Small intestine (tissue), 7 donors: ENCODE measurements at regions not wholly inside any gene's neighbourhood (a gene's known extent, or its start where the extent isn't known, plus 50 kb on each side); places are given as distances from the start of the nearest gene placed in this dataset.

Source experiments
- DNase-seq, 2 donors: peaks; one replicate each; pipeline versions ENCODE4 v3.0.0 to v3.0.0-alpha.2; 2013
- FAIRE-seq: peaks from 2 replicates; lab custom pipeline; 2012; peaks lifted over from hg19 to GRCh38; lab: Jason Lieb, UNC
- H3K27ac ChIP-seq, 3 donors: one replicate each; pipeline ENCODE4 v1.5.1; 2013; ENCODE audit warnings: low read length in 2 of 3, mild to moderate bottlenecking in 2 of 3, control low read depth in 1 of 3, inconsistent platforms in 1 of 3, low read depth in 1 of 3, moderate library complexity in 1 of 3
- H3K27me3 ChIP-seq, 3 donors: one replicate each; pipeline ENCODE4 v1.6.1; 2013; ENCODE audit warnings: low read length in 3 of 3, inconsistent platforms in 1 of 3; ENCODE audit not compliant: control insufficient read depth in 3 of 3, insufficient read depth in 3 of 3
- H3K36me3 ChIP-seq, 3 donors: one replicate each; pipeline ENCODE4 v1.6.1; 2013; ENCODE audit warnings: low read length in 3 of 3, inconsistent platforms in 1 of 3, low read depth in 1 of 3, mild to moderate bottlenecking in 1 of 3, moderate library complexity in 1 of 3; ENCODE audit not compliant: control insufficient read depth in 3 of 3, insufficient read depth in 2 of 3
- H3K4me1 ChIP-seq, 3 donors: one replicate each; pipeline ENCODE4 v1.6.1; 2013; ENCODE audit warnings: low read length in 2 of 3, inconsistent platforms in 1 of 3, low read depth in 1 of 3, mild to moderate bottlenecking in 1 of 3, moderate library complexity in 1 of 3; ENCODE audit not compliant: control insufficient read depth in 3 of 3, insufficient read depth in 2 of 3
- H3K4me3 ChIP-seq, 3 donors: one replicate each; pipeline ENCODE4 v1.5.1; 2013; ENCODE audit warnings: low read length in 3 of 3, control low read depth in 1 of 3, inconsistent platforms in 1 of 3, low read depth in 1 of 3, mild to moderate bottlenecking in 1 of 3, moderate library complexity in 1 of 3
- H3K9me3 ChIP-seq, 2 donors: one replicate each; pipeline ENCODE4 v1.6.1; 2013; ENCODE audit warnings: low read depth in 1 of 2, low read length in 1 of 2; ENCODE audit not compliant: control insufficient read depth in 2 of 2, insufficient read depth in 1 of 2
- WGBS, 3 donors: extraction: QIAGEN DNeasy Blood & Tissue Kit; methylation state at CpG; one replicate each; pipeline ENCODE4 v1.1.7; 2013; 5-methylcytosine and 5-hydroxymethylcytosine counted together
- donor health status: healthy with polysubstance abuse.
- donor health status: control.
- donor health status: control.
- donor health status: Bipolar disorder and iron deficiency.
- donor health status: healthy.

GRCh38 chr18:45554389-45554737 lies 60.9 kb upstream of the SLC14A2 start:
- DNase-seq: no peak
- Histone ChIP-seq H3K36me3 (no peaks in the 10 kb centered on the region), H3K9me3 (no peaks in the 10 kb centered on the region), H3K27ac (no peak overlapping the region), H3K4me1 (no peaks in the 10 kb centered on the region), H3K27me3 (no peaks in the 10 kb centered on the region), H3K4me3 (no peak overlapping the region)
- FAIRE-seq: no peak
- WGBS, 3 donors: 55 to 77% (median 72%) methylated on average over 6 of the region's 6 CpGs

- FAIRE-seq (no peak), DNase-seq (no peak)
- Histone ChIP-seq H3K27ac (no peak overlapping the region), H3K9me3 (no peaks in the 10 kb centered on the region), H3K27me3 (no peaks in the 10 kb centered on the region), H3K36me3 (no peaks in the 10 kb centered on the region), H3K4me1 (no peaks in the 10 kb centered on the region), H3K4me3 (no peak overlapping the region)
- WGBS, 3 donors: 93 to 96% (median 95%) methylated on average over 2 of the region's 2 CpGs
These were observed 59.1 kb upstream of the SLC14A2 start for GRCh38 chr18:45556222-45556621.

GRCh38 chr18:45557287-45557686 lies 58.0 kb upstream of the SLC14A2 start:
- DNase-seq (no peak), FAIRE-seq (no peak)
- Histone ChIP-seq H3K9me3 (no peaks in the 10 kb centered on the region), H3K27me3 (no peaks in the 10 kb centered on the region), H3K27ac (no peak overlapping the region), H3K4me1 (no peaks in the 10 kb centered on the region), H3K36me3 (no peaks in the 10 kb centered on the region), H3K4me3 (no peak overlapping the region)
- WGBS, 3 donors: 75 to 86% (median 85%) methylated on average over 4 of the region's 4 CpGs

GRCh38 chr18:45557779-45558178 lies 57.5 kb upstream of the SLC14A2 start:
- Histone ChIP-seq H3K4me1 (no peaks in the 10 kb centered on the region), H3K36me3 (no peaks in the 10 kb centered on the region), H3K4me3 (no peak overlapping the region), H3K9me3 (no peaks in the 10 kb centered on the region), H3K27ac (no peak overlapping the region), H3K27me3 (no peaks in the 10 kb centered on the region)
- DNase-seq: no peak
- no peak for FAIRE-seq

GRCh38 chr18:45559258-45559657 lies 56.0 kb upstream of the SLC14A2 start:
- WGBS, 3 donors: 88 to 96% (median 93%) methylated on average over 1 of the region's 1 CpG

GRCh38 chr18:45560870-45561269 lies 54.4 kb upstream of the SLC14A2 start:
- no peaks in the 10 kb centered on the region for H3K9me3 ChIP-seq
- DNase-seq: no peak
- 79 to 87% (median 80%) methylated on average over 4 of the region's 4 CpGs for WGBS, 3 donors
- H3K27me3 ChIP-seq: no peaks in the 10 kb centered on the region
- H3K36me3 ChIP-seq: no peaks in the 10 kb centered on the region
- no peak for FAIRE-seq
- H3K4me3 ChIP-seq: no peak overlapping the region
- no peaks in the 10 kb centered on the region for H3K4me1 ChIP-seq
- H3K27ac ChIP-seq: no peak overlapping the region

More at GRCh38 chr18:45559258-45559657, 56.0 kb upstream of the SLC14A2 start:
- Histone ChIP-seq H3K4me1 (no peaks in the 10 kb centered on the region), H3K27me3 (no peaks in the 10 kb centered on the region), H3K27ac (no peak overlapping the region), H3K4me3 (no peak overlapping the region), H3K36me3 (no peaks in the 10 kb centered on the region), H3K9me3 (no peaks in the 10 kb centered on the region)
- DNase-seq (no peak), FAIRE-seq (no peak)

GRCh38 chr18:45562567-45563479 lies 52.5 kb upstream of the SLC14A2 start:
- Histone ChIP-seq H3K4me1 (peaks cover 0 to 6% (median 0%) of the 10 kb centered on the region in 3 donors), H3K36me3 (no peaks in the 10 kb centered on the region), H3K27me3 (no peaks in the 10 kb centered on the region), H3K4me3 (no peak overlapping the region), H3K9me3 (no peaks in the 10 kb centered on the region), H3K27ac (peak overlapping the region in 1 of 3 donors; percentile 79)
- FAIRE-seq (no peak), DNase-seq (peak in 1 of 2 donors; percentile 33)
- 62 to 77% (median 74%) methylated on average over 11 of the region's 11 CpGs for WGBS, 3 donors

- Histone ChIP-seq H3K36me3 (no peaks in the 10 kb centered on the region), H3K27ac (peak overlapping the region in 1 of 3 donors; percentile 21)
These were observed 49.9 kb upstream of the SLC14A2 start for GRCh38 chr18:45565280-45565970.

More at GRCh38 chr18:45565280-45565970, 49.9 kb upstream of the SLC14A2 start:
- Histone ChIP-seq H3K4me3 (no peak overlapping the region), H3K4me1 (peaks cover 0 to 6% (median 3%) of the 10 kb centered on the region in 3 donors), H3K9me3 (no peaks in the 10 kb centered on the region), H3K27me3 (no peaks in the 10 kb centered on the region)
- FAIRE-seq (no peak), DNase-seq (no peak)
- 81 to 86% (median 86%) methylated on average over 19 of the region's 19 CpGs for WGBS, 3 donors
